ENCODE measurements at regions not wholly inside any gene's neighbourhood (a gene's known extent, or its start where the extent isn't known, plus 50 kb on each side); places are given as distances from the start of the nearest gene placed in this dataset.

GRCh38 chr2:217714287-217714751 lies 288.5 kb downstream of the TNS1 start:
- no peak overlapping the region for H3K4me3 Mint-ChIP-seq
- CTCF ChIA-PET = interaction anchor here (1.2 kb wide), 1 partner anchor 1033 kb away, joined by 4 read pairs; no protein-coding TSS in a partner anchor
- no peaks in the 10 kb centered on the region for H3K36me3 Mint-ChIP-seq (ENCODE audit: low read depth)
- TF ChIP-seq CTCF (IDR thresholded peaks at IDR 0.05) = no peak
- no peak for DNase-seq
- no peaks in the 10 kb centered on the region for H3K4me1 Mint-ChIP-seq
- H3K27ac Mint-ChIP-seq = no peak overlapping the region
- POLR2A ChIA-PET = no interaction called here
- intact Hi-C loops (cut with micrococcal nuclease) = no loop called here
- H3K27me3 Mint-ChIP-seq = peaks cover 9% of the 10 kb centered on the region
- ATAC-seq (ENCODE audit: low read depth) = no peak
- no peaks in the 10 kb centered on the region for H3K9me3 Mint-ChIP-seq

GRCh38 chr2:217713395-217714286 lies 289.2 kb downstream of the TNS1 start:
- intact Hi-C loops (cut with micrococcal nuclease) = loop anchor here (1.0 kb wide), 3 partner anchors 1015 to 1194 kb away; no protein-coding TSS in a partner anchor
- Mint-ChIP-seq H3K27me3 (peaks cover 6% of the 10 kb centered on the region), H3K9me3 (no peaks in the 10 kb centered on the region), H3K4me3 (no peak overlapping the region), H3K4me1 (no peaks in the 10 kb centered on the region), H3K27ac (no peak overlapping the region), H3K36me3 (ENCODE audit: low read depth) (no peaks in the 10 kb centered on the region)
- CTCF ChIA-PET = interaction anchor here (0.7 to 1.9 kb wide), 11 partner anchors 10 to 1681 kb away, joined by 3 to 12 read pairs (median 3); no protein-coding TSS in a partner anchor
- DNase-seq (peak; percentile 47), ATAC-seq (ENCODE audit: low read depth) (peak; percentile 70)
- no peak for TF ChIP-seq CTCF (IDR thresholded peaks at IDR 0.05)
- POLR2A ChIA-PET = no interaction called here

GRCh38 chr2:217712431-217712830 lies 290.4 kb downstream of the TNS1 start:
- peaks cover 10% of the 10 kb centered on the region for H3K27me3 Mint-ChIP-seq
- intact Hi-C loops (cut with micrococcal nuclease) = no loop called here
- DNase-seq (no peak), ATAC-seq (ENCODE audit: low read depth) (no peak)
- no peaks in the 10 kb centered on the region for H3K36me3 Mint-ChIP-seq (ENCODE audit: low read depth)
- no peaks in the 10 kb centered on the region for H3K4me1 Mint-ChIP-seq
- H3K4me3 Mint-ChIP-seq = no peak overlapping the region
- H3K27ac Mint-ChIP-seq = no peak overlapping the region
- TF ChIP-seq CTCF (IDR thresholded peaks at IDR 0.05) = no peak
- ChIA-PET POLR2A (no interaction called here), CTCF (interaction anchor here (0.8 to 1.9 kb wide), 7 partner anchors 19 to 1193 kb away, joined by 3 to 12 read pairs (median 6); no protein-coding TSS in a partner anchor)
- H3K9me3 Mint-ChIP-seq = no peaks in the 10 kb centered on the region

- no peaks in the 10 kb centered on the region for H3K36me3 Mint-ChIP-seq (ENCODE audit: low read depth)
- H3K4me3 Mint-ChIP-seq = no peak overlapping the region
- CTCF ChIA-PET = no interaction called here
- no peaks in the 10 kb centered on the region for H3K4me1 Mint-ChIP-seq
- DNase-seq (no peak), ATAC-seq (ENCODE audit: low read depth) (no peak)
- POLR2A ChIA-PET = no interaction called here
- no peaks in the 10 kb centered on the region for H3K9me3 Mint-ChIP-seq
- no peak overlapping the region for H3K27ac Mint-ChIP-seq
- intact Hi-C loops (cut with micrococcal nuclease) = no loop called here
- peaks cover 14% of the 10 kb centered on the region for H3K27me3 Mint-ChIP-seq
- no peak for TF ChIP-seq CTCF (IDR thresholded peaks at IDR 0.05)
Measured at GRCh38 chr2:217711188-217711587, 291.6 kb downstream of the TNS1 start.

- DNase-seq (no peak), ATAC-seq (ENCODE audit: low read depth) (no peak)
- intact Hi-C loops (cut with micrococcal nuclease) = no loop called here
- Mint-ChIP-seq H3K4me1 (no peaks in the 10 kb centered on the region), H3K4me3 (no peak overlapping the region), H3K27me3 (peaks cover 14% of the 10 kb centered on the region), H3K36me3 (ENCODE audit: low read depth) (no peaks in the 10 kb centered on the region), H3K9me3 (no peaks in the 10 kb centered on the region), H3K27ac (no peak overlapping the region)
- no peak for TF ChIP-seq CTCF (IDR thresholded peaks at IDR 0.05)
- ChIA-PET POLR2A (no interaction called here), CTCF (interaction anchor here (0.7 kb wide), 1 partner anchor 23 kb away, joined by 3 read pairs; no protein-coding TSS in a partner anchor)
Measured at GRCh38 chr2:217710211-217710765, 292.5 kb downstream of the TNS1 start.

Data from activated B cell treated with CpG ODN at 0.5 μM for 24 hours (primary cell).